22Rv1 (cell line): ENCODE measurements at regions not wholly inside any gene's neighbourhood (a gene's known extent, or its start where the extent isn't known, plus 50 kb on each side); places are given as distances from the start of the nearest gene placed in this dataset.

ENCODE experiments used
- H3K27ac ChIP-seq: fragments of 450-650 bp; 2 replicates; pipeline ENCODE4 v1.5.1; 2017
- CTCF ChIP-seq: fragments of 450-650 bp; IDR thresholded peaks from 2 replicates; pipeline ENCODE4 v1.5.1; 2017; ENCODE audit warnings: mild to moderate bottlenecking
- ZFX ChIP-seq: fragments of 450-650 bp; IDR thresholded peaks from 2 replicates; pipeline ENCODE4 v1.6.1; 2017; ENCODE audit warnings: antibody characterized with exemption, borderline replicate concordance

GRCh38 chr11:93939084-93939760 lies 81.9 kb upstream of the HEPHL1 start:
- no peak for TF ChIP-seq CTCF
- no peak overlapping the region for H3K27ac ChIP-seq

- no peak overlapping the region for H3K27ac ChIP-seq
- TF ChIP-seq CTCF (no peak), ZFX (no peak)
Observed at GRCh38 chr11:93940395-93940794, 80.8 kb upstream of the HEPHL1 start.

GRCh38 chr11:93942176-93942575 lies 79.0 kb upstream of the HEPHL1 start:
- TF ChIP-seq ZFX (no peak), CTCF (no peak)
- no peak overlapping the region for H3K27ac ChIP-seq

- TF ChIP-seq ZFX (no peak), CTCF (no peak)
- H3K27ac ChIP-seq = no peak overlapping the region
Observed at GRCh38 chr11:93945596-93945995, 75.6 kb upstream of the HEPHL1 start.

- H3K27ac ChIP-seq = no peak overlapping the region
- TF ChIP-seq ZFX = no peak
- no peak for TF ChIP-seq CTCF
Observed at GRCh38 chr11:93952082-93952780, 68.9 kb upstream of the HEPHL1 start.

- TF ChIP-seq CTCF (no peak), ZFX (no peak)
- H3K27ac ChIP-seq = no peak overlapping the region
Observed at GRCh38 chr11:93957397-93957952, 63.7 kb upstream of the HEPHL1 start.

- no peak for TF ChIP-seq ZFX
- TF ChIP-seq CTCF = no peak
- no peak overlapping the region for H3K27ac ChIP-seq
Observed at GRCh38 chr11:93958991-93959390, 62.2 kb upstream of the HEPHL1 start.
